GM12864 (cell line): ENCODE measurements at regions not wholly inside any gene's neighbourhood (a gene's known extent, or its start where the extent isn't known, plus 50 kb on each side); places are given as distances from the start of the nearest gene placed in this dataset.

Experiments used
- DNase-seq: peaks from one replicate; pipeline ENCODE4 v3.0.0-alpha.2; 2011; ENCODE audit warnings: low read depth
- H3K4me3 ChIP-seq: 2 replicates; pipeline ENCODE4 v1.5.1; 2011; ENCODE audit warnings: mild to moderate bottlenecking, low read depth, low read length, control low read depth
- TF ChIP-seq, protein P1 (sequence below): IDR thresholded peaks from 2 replicates; pipeline ENCODE4 v1.5.1; 2011; ENCODE audit warnings: low read depth, mild to moderate bottlenecking, moderate library complexity, low read length, control low read depth, inconsistent platforms; ENCODE audit errors: missing control alignments

DNA sequence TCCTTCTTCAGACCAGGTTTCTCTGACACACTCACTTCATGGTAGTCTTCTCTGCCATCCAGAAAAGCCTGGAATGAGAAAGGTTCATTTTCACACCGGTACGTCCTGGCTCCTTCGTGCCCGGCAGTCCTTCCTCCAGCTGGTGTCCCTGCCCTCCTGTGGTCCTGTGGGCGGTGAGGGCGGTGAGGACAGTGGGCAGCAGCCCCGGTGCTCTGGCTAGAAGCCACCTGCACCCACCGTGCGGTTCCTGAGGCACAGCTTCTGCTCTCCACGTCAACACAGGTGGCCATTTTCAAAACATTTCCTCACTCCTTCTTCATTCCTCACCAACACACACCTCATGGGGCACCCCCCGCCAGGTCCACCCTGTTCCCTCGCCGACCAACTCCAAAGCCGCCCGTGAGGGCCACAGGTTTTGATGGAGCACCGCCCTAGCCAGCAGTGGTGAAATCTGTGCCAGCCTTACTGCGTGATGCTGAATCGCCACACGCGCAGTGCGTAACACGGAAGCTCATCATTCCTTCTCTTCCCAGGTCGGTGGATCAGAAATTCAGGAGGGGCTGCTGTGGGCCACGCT, 251.4 kb upstream of the RNF32 start:
- no peak overlapping the region for H3K4me3 ChIP-seq
- no peak for DNase-seq
- TF ChIP-seq, protein P1, sequence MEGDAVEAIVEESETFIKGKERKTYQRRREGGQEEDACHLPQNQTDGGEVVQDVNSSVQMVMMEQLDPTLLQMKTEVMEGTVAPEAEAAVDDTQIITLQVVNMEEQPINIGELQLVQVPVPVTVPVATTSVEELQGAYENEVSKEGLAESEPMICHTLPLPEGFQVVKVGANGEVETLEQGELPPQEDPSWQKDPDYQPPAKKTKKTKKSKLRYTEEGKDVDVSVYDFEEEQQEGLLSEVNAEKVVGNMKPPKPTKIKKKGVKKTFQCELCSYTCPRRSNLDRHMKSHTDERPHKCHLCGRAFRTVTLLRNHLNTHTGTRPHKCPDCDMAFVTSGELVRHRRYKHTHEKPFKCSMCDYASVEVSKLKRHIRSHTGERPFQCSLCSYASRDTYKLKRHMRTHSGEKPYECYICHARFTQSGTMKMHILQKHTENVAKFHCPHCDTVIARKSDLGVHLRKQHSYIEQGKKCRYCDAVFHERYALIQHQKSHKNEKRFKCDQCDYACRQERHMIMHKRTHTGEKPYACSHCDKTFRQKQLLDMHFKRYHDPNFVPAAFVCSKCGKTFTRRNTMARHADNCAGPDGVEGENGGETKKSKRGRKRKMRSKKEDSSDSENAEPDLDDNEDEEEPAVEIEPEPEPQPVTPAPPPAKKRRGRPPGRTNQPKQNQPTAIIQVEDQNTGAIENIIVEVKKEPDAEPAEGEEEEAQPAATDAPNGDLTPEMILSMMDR = no peak

DNA sequence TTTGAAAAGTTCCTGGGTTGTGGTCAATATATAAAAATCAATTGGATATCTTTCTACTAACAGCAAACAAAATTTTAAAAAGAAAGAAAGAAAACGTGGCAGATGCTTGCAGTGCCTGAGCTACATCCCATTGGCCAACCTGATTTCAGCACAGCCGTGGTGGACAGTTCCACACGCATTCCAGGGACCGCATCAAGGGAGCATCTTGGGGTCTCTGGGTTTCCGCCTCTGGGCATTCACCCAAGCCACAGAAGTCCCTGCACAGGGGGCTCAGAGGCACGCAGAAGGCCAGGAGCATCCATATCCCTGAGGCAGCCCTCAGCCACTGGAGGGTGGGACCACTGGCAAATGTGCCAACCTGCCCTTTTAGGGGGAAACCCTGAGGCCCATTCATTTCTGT, 254.5 kb upstream of the RNF32 start:
- no peak for DNase-seq
- no peak overlapping the region for H3K4me3 ChIP-seq
- TF ChIP-seq, protein P1 = no peak

DNA sequence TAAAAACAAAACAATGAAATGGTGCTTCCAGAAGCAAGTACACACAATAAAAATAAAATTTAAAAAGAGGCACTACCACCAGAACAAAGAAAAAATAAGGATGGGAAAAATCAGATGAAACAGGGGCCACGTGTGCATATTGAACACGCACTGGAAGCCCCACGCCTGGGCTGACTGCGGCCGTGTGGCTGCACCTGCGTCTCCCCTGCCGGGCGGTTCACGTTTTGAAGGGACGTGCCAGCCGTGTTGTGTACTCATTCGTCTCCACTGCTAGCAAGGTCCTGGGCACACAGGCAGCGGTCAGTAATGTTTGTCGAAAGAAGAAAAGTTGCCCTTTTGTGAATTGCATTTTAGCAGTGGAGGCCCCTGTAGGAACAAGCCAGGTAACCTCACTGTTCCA, 255.9 kb upstream of the RNF32 start:
- no peak for DNase-seq
- no peak overlapping the region for H3K4me3 ChIP-seq
- TF ChIP-seq, protein P1 = no peak

DNA sequence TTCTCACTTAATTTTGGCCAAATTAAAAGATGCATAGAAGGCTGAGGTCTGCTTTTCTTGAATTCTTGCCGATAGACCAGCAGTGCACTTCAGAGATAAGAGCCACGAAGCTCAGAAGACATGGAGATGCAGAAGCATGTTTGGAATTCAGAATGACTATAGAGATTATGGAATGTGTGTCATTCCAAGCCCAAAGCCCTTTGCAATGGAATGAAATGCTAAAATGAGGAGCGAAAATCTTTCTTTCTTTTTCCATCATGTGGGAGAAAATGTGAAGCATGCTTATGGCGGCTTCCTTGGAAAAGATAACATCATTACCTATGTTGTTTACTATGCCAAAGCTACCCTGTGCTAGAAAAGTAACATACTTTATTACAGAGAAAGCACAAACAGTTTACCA, 257.0 kb upstream of the RNF32 start:
- DNase-seq = no peak
- TF ChIP-seq, protein P1 = no peak
- H3K4me3 ChIP-seq = no peak overlapping the region

DNA sequence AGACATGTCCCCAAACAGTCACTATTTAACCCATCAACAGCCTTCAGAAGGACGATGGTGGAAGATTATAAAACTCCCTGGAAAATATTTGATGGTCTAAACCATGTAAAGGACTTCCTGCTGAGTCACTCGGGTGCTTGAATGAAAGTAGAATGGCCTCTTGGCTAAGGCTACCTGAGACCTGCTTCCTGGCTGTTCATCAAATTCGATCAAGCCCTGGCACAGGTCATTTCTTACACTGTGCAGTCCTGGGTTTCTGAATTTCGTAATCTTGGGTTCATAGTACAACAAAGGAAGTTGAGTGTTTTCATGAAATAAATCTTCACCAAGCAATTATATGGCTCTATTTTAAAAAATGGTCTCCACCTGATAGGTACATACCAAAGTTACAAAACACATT, 260.3 kb upstream of the RNF32 start:
- no peak for DNase-seq
- no peak overlapping the region for H3K4me3 ChIP-seq
- TF ChIP-seq, protein P1 = no peak

DNA sequence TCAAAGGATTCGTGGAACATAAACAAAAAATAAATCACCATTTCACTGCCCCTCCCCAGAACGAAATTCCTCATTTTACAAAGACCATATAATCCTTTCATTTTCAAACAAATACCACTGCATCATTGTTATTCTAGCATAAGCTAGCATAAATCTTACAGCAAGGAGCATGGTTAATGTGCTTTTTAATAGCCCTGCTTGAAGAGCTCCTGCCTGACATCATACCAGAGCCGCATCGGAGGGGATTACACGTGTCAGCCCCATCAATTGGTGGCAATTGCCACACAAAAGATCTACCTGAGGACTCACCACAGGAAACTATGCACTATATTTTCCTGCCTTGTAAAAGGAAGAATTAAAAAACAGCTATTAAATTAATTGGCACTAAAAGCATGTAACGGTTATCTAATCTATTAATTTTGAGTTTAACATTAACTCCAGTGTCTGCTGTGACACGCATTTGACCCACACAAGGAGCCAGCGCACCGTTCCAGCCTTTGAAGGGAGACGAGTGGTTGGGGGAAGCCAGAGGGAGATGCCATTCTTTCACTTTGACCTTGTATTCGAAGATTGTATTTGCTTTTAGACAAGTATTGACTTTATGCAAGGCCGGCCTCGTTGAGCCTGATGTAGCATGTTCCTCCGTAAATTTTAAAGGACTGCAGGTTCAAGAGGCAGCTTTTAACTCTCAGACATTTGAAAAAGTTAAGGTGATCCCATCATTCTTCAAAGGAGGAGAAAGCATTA, 261.1 kb upstream of the RNF32 start:
- DNase-seq = no peak
- H3K4me3 ChIP-seq = no peak overlapping the region
- TF ChIP-seq, protein P1 = no peak

DNA sequence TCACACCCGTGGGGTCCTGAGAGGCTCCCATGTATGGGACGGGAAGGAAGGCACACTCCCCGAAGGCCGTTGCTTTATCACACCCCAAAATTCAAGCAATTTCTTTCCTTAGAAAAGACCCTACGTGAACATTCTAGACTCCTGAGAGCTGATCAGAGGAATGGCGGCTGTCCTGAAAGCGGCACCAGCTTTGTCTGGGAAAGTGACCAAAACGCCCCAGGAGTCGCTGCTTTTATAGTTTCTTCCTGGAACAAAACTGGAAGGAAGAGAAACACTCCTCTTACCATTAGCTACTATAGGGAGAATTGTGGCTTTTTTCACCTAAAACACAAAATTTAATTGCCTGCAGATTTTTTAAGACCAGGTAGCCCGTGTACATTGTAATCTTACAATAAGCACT, 261.8 kb upstream of the RNF32 start:
- DNase-seq = no peak
- TF ChIP-seq, protein P1 = no peak
- no peak overlapping the region for H3K4me3 ChIP-seq
